HepG2 (cell line): ENCODE measurements at regions not wholly inside any gene's neighbourhood (a gene's known extent, or its start where the extent isn't known, plus 50 kb on each side); places are given as distances from the start of the nearest gene placed in this dataset.

Experiments
- ATAC-seq: fragments of 200-7000 bp; cut with Tn5 transposase; 3 replicates; pipeline ENCODE4 v1.9.1; 2020; ENCODE audit warnings: mild to moderate bottlenecking, moderate library complexity
- BruUV-seq: library from RNA; stranded (reverse); fragments of 400-500 nt; replicated peaks from 2 replicates; lab custom pipeline; 2021; lab: Mats Ljungman, UMichigan
- CTCF ChIA-PET: fragments of 300-600 bp; formaldehyde crosslinking; extraction: SDS; loops from one replicate; lab custom pipeline; 2021; ENCODE audit warnings: low total read pairs, inconsistent platforms, low intra/inter-chr PET ratio; lab: Yijun Ruan, JAX
- POLR2A ChIA-PET: fragments of 350-600 bp; sonication (Branson Sonifier 250); formaldehyde crosslinking; loops from one replicate; lab custom pipeline; 2020; ENCODE audit warnings: antibody characterized with exemption, inconsistent platforms; lab: Yijun Ruan, JAX
- DNase-seq: peaks from one replicate; pipeline ENCODE4 v3.0.0-alpha.2; 2015; ENCODE audit warnings: low spot score
- FAIRE-seq: peaks from 3 replicates; lab custom pipeline; 2011; peaks lifted over from hg19 to GRCh38; lab: Jason Lieb, UNC
- H2AFZ ChIP-seq: one replicate; pipeline ENCODE4 v1.6.1; 2011; ENCODE audit warnings: low read length, inconsistent platforms
- H3K27ac ChIP-seq: fragments of 300-600 bp; 3 replicates; pipeline ENCODE4 v1.8.0; 2011; ENCODE audit warnings: mixed run types, mild to moderate bottlenecking, mixed read lengths, low read length, inconsistent platforms; ENCODE audit not compliant: insufficient read depth; ENCODE audit errors: extremely low read length
- H3K27me3 ChIP-seq, 2 experiments: fragments of 200-600 bp in 1 of 2; 2 replicates in 1 of 2; 3 replicates in 1 of 2; pipeline versions ENCODE4 v1.6.0 to v1.8.0; 2011; ENCODE audit warnings: low read length in 2 of 2, mild to moderate bottlenecking in 2 of 2, moderate library complexity in 2 of 2, inconsistent platforms in 1 of 2; ENCODE audit not compliant: insufficient read depth in 2 of 2, control insufficient read depth in 1 of 2
- H3K36me3 ChIP-seq, 2 experiments: fragments of 200-600 bp in 1 of 2; replicated peaks in 1 of 2; 2 replicates in 1 of 2; 3 replicates in 1 of 2; pipeline versions ENCODE4 v1.5.1 to v1.8.0; 2011; ENCODE audit warnings: low read length in 2 of 2, inconsistent platforms in 1 of 2; ENCODE audit not compliant: insufficient read depth in 2 of 2, control insufficient read depth in 1 of 2
- H3K4me1 ChIP-seq: 2 replicates; pipeline ENCODE4 v1.5.1; 2012; ENCODE audit warnings: low read length, inconsistent platforms; ENCODE audit not compliant: insufficient read depth
- H3K4me2 ChIP-seq: 2 replicates; pipeline ENCODE4 v1.6.0; 2011; ENCODE audit warnings: low read depth, low read length, inconsistent platforms
- H3K4me3 ChIP-seq, 3 experiments: fragments of 200-600 bp in 1 of 3; sonication (generic), shearing (Covaris generic) in 1 of 3; replicated peaks in 1 of 3; 2 replicates each; pipeline ENCODE4 v1.5.1; 2011 to 2016; ENCODE audit warnings: low read length in 3 of 3, inconsistent platforms in 2 of 3, low read depth in 2 of 3, mild to moderate bottlenecking in 2 of 3, control low read depth in 1 of 3, mixed read lengths in 1 of 3; ENCODE audit not compliant: insufficient read depth in 1 of 3
- H3K79me2 ChIP-seq: one replicate; pipeline ENCODE4 v1.6.1; 2011; ENCODE audit warnings: low read length, inconsistent platforms; ENCODE audit not compliant: insufficient read depth
- H3K9ac ChIP-seq: 2 replicates; pipeline ENCODE4 v1.6.0; 2011; ENCODE audit warnings: mild to moderate bottlenecking, low read depth, low read length, inconsistent platforms; ENCODE audit not compliant: insufficient read depth
- H3K9me3 ChIP-seq: 2 replicates; pipeline ENCODE4 v1.5.1; 2012; ENCODE audit warnings: mild to moderate bottlenecking, low read length
- H4K20me1 ChIP-seq: 2 replicates; pipeline ENCODE4 v1.6.0; 2011; ENCODE audit warnings: inconsistent platforms, mild to moderate bottlenecking, low read length, moderate library complexity; ENCODE audit not compliant: insufficient read depth
- HMG20A ChIP-seq: IDR thresholded peaks from 2 replicates; pipeline ENCODE4 v1.6.1; 2016; ENCODE audit warnings: borderline replicate concordance
- KLF15 ChIP-seq: sonication (generic); formaldehyde crosslinking; IDR thresholded peaks from 2 replicates; pipeline ENCODE4 v1.8.1; 2023; ENCODE audit warnings: borderline replicate concordance, mild to moderate bottlenecking, inconsistent platforms, missing genetic modification reagents, mixed read lengths
- LBX2 ChIP-seq: sonication (generic); formaldehyde crosslinking; IDR thresholded peaks from 2 replicates; pipeline ENCODE4 v1.5.0; 2020; ENCODE audit warnings: missing genetic modification reagents, mild to moderate bottlenecking, borderline replicate concordance
- PHF5A ChIP-seq: IDR thresholded peaks from one replicate; pipeline ENCODE4 v1.6.1; 2018; ENCODE audit warnings: low read depth, missing genetic modification reagents; ENCODE audit not compliant: unreplicated experiment
- PHF8 ChIP-seq: sonication (generic); formaldehyde crosslinking; IDR thresholded peaks from 2 replicates; pipeline ENCODE4 v1.5.0; 2020; ENCODE audit warnings: missing genetic modification reagents
- SIN3A ChIP-seq: IDR thresholded peaks from 2 replicates; pipeline ENCODE4 v1.6.1; 2011; ENCODE audit warnings: low read depth, mild to moderate bottlenecking, control low read depth, low read length, borderline replicate concordance
- ZNF225 ChIP-seq: sonication (generic); formaldehyde crosslinking; IDR thresholded peaks from 2 replicates; pipeline ENCODE4 v1.4.0; 2020; ENCODE audit warnings: mild to moderate bottlenecking, missing genetic modification reagents
- ZNF569 ChIP-seq: sonication (generic); formaldehyde crosslinking; IDR thresholded peaks from 2 replicates; pipeline ENCODE4 v1.5.0; 2020; ENCODE audit warnings: mild to moderate bottlenecking, missing genetic modification reagents, moderate library complexity, borderline replicate concordance
- ZNF713 ChIP-seq: sonication (generic); formaldehyde crosslinking; IDR thresholded peaks from 2 replicates; pipeline ENCODE4 v1.4.0; 2020; ENCODE audit warnings: mild to moderate bottlenecking, missing genetic modification reagents
- ZNF749 ChIP-seq: sonication (generic); formaldehyde crosslinking; IDR thresholded peaks from 2 replicates; pipeline ENCODE4 v1.8.0; 2022; ENCODE audit warnings: mild to moderate bottlenecking, missing genetic modification reagents, moderate library complexity, borderline replicate concordance
- ZNF780A ChIP-seq: sonication (generic); formaldehyde crosslinking; IDR thresholded peaks from 2 replicates; pipeline ENCODE4 v1.8.0; 2022; ENCODE audit warnings: mild to moderate bottlenecking, missing genetic modification reagents, moderate library complexity
- ZNF788 ChIP-seq: sonication (generic); formaldehyde crosslinking; IDR thresholded peaks from 2 replicates; pipeline ENCODE4 v1.5.0; 2020; ENCODE audit warnings: mild to moderate bottlenecking, missing genetic modification reagents, borderline replicate concordance
- WGBS: methylation state at CpG from one replicate; pipeline ENCODE4 v1.1.6; 2017; ENCODE audit warnings: low lambda C conversion rate; 5-methylcytosine and 5-hydroxymethylcytosine counted together
- in situ Hi-C: cut with HindIII; loops from 2 replicates; pipeline ENCODE4 v1.10.0; 2017; ENCODE audit warnings: low pct_unique_long_range_greater_than_20kb; ENCODE audit not compliant: extremely low pct_ligation_motif_present
- intact Hi-C: fragments of 100-400 bp; cut with micrococcal nuclease; formaldehyde crosslinking; loops from one replicate; pipeline ENCODE4 v1.10.0; 2022; ENCODE audit not compliant: unreplicated experiment
- TF ChIP-seq, protein P1 (sequence below): sonication (generic); formaldehyde crosslinking; IDR thresholded peaks from 2 replicates; pipeline ENCODE4 v1.4.0; 2020; ENCODE audit warnings: mild to moderate bottlenecking, missing genetic modification reagents
- TF ChIP-seq, protein P2 (sequence below): sonication (generic); formaldehyde crosslinking; IDR thresholded peaks from 2 replicates; pipeline ENCODE4 v1.4.0; 2020; ENCODE audit warnings: missing genetic modification reagents

DNA sequence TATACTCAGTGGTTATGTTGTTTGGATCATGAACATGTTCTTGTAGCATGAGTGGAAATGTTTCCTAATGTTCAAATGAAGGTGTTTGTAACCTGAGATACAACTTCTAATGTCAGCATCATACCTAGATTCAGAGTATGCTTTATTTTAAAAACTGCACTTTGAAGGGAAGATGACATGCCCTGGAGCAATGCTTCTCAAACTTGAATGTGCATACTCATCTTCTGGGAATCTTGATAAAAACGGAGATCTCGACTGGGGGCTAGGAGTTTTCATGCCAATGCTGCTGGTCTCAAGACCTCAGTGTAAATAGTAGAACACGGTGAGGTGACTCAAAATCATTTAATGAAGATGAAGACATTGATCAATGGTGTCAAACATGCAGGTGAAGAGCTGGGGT lies 440.0 kb upstream of the NOX3 start (continued):
- TF ChIP-seq ZNF780A (CRISPR knock-in tag) (no peak), ZNF788 (no peak)

GRCh38 chr6:155894758-155895157 lies 439.1 kb upstream of the NOX3 start:
- intact Hi-C loops, result no loop called here
- no peak for TF ChIP-seq PHF5A
- no peak for TF ChIP-seq ZNF749 (CRISPR knock-in tag)
- no peak for TF ChIP-seq ZNF569
- no peak for TF ChIP-seq PHF8 (CRISPR knock-in tag)
- no peak for TF ChIP-seq HMG20A (CRISPR knock-in tag)
- no peak for TF ChIP-seq KLF15 (CRISPR knock-in tag)
- TF ChIP-seq, protein P1, sequence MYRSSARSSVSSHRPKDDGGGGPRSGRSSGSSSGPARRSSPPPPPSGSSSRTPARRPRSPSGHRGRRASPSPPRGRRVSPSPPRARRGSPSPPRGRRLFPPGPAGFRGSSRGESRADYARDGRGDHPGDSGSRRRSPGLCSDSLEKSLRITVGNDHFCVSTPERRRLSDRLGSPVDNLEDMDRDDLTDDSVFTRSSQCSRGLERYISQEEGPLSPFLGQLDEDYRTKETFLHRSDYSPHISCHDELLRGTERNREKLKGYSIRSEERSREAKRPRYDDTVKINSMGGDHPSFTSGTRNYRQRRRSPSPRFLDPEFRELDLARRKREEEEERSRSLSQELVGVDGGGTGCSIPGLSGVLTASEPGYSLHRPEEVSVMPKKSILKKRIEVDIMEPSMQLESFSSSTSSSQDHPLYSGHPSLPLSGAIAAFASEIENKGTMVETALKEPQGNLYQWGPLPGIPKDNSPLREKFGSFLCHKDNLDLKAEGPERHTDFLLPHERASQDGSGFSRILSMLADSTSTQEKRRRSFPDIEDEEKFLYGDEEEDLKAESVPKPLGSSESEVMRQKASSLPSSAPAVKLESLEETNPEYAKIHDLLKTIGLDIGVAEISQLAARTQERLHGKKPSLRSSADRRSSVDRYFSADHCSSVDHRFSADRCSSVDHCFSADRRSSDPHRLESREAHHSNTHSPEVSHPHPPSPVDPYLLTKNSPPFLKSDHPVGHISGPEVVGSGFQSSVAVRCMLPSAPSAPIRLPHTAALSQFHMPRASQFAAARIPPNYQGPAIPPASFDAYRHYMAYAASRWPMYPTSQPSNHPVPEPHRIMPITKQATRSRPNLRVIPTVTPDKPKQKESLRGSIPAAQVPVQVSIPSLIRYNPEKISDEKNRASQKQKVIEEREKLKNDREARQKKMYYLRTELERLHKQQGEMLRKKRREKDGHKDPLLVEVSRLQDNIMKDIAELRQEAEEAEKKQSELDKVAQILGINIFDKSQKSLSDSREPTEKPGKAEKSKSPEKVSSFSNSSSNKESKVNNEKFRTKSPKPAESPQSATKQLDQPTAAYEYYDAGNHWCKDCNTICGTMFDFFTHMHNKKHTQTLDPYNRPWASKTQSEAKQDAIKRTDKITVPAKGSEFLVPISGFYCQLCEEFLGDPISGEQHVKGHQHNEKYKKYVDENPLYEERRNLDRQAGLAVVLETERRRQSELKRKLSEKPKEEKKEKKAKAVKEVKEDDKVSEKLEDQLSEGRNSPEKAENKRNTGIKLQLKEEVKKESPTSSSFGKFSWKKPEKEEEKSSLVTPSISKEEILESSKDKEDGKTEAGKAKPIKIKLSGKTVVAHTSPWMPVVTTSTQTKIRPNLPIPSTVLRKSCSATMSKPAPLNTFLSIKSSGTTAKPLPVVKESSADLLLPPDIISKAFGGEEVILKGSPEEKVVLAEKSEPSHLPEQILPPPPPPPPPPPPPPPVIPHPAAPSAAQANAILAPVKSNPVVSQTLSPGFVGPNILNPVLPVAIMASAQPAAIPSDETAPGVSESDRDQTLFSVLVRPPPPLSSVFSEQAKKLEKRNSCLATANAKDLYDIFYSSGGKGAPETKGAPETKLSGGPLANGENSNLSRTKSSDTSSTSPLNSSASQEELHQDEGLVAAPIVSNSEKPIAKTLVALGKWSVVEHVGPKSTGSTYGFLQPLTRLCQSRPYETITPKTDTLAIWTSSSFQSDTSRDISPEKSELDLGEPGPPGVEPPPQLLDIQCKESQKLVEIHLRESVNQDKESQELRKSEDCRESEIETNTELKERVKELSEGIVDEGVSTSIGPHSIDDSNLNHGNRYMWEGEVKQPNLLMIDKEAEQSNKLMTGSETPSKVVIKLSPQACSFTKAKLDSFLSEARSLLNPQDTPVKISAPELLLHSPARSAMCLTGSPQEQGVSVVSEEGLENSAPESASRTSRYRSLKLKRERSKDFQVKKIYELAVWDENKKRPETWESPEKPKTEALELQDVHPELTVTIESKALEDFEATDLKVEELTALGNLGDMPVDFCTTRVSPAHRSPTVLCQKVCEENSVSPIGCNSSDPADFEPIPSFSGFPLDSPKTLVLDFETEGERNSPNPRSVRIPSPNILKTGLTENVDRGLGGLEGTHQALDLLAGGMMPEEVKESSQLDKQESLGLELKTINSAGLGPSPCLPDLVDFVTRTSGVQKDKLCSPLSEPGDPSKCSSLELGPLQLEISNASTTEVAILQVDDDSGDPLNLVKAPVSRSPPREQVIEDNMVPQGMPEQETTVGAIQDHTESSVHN (CRISPR knock-in tag), result no peak
- no peak for TF ChIP-seq ZNF713 (CRISPR knock-in tag)
- TF ChIP-seq SIN3A, result no peak
- TF ChIP-seq ZNF225 (CRISPR knock-in tag), result no peak
- TF ChIP-seq LBX2 (CRISPR knock-in tag), result no peak
- TF ChIP-seq, protein P2, sequence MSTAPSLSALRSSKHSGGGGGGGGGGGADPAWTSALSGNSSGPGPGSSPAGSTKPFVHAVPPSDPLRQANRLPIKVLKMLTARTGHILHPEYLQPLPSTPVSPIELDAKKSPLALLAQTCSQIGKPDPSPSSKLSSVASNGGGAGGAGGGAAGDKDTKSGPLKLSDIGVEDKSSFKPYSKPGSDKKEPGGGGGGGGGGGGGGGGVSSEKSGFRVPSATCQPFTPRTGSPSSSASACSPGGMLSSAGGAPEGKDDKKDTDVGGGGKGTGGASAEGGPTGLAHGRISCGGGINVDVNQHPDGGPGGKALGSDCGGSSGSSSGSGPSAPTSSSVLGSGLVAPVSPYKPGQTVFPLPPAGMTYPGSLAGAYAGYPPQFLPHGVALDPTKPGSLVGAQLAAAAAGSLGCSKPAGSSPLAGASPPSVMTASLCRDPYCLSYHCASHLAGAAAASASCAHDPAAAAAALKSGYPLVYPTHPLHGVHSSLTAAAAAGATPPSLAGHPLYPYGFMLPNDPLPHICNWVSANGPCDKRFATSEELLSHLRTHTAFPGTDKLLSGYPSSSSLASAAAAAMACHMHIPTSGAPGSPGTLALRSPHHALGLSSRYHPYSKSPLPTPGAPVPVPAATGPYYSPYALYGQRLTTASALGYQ (CRISPR knock-in tag), result no peak

More at GRCh38 chr6:155894758-155895157, 439.1 kb upstream of the NOX3 start:
- H3K36me3 ChIP-seq, result no peaks in the 10 kb centered on the region
- H3K9ac ChIP-seq, result no peak overlapping the region
- H3K4me3 ChIP-seq, result no peak overlapping the region
- BruUV-seq, result no TSS peak
- no peaks in the 10 kb centered on the region for H4K20me1 ChIP-seq
- ATAC-seq (no peak), DNase-seq (no peak), FAIRE-seq (no peak)
- H3K4me2 ChIP-seq, result no peak overlapping the region
- 31% methylated on average over 5 of the region's 5 CpGs for WGBS
- in situ Hi-C loops, result no loop called here
- POLR2A ChIA-PET, result no interaction called here
- CTCF ChIA-PET, result no interaction called here
- no peak overlapping the region for H3K27ac ChIP-seq
- H2AFZ ChIP-seq, result no peak overlapping the region
- no peaks in the 10 kb centered on the region for H3K79me2 ChIP-seq
- no peaks in the 10 kb centered on the region for H3K9me3 ChIP-seq
- no peaks in the 10 kb centered on the region for H3K4me1 ChIP-seq
- H3K27me3 ChIP-seq, result no peaks in the 10 kb centered on the region
